ENCODE measurements at regions not wholly inside any gene's neighbourhood (a gene's known extent, or its start where the extent isn't known, plus 50 kb on each side); places are given as distances from the start of the nearest gene placed in this dataset.

DNA sequence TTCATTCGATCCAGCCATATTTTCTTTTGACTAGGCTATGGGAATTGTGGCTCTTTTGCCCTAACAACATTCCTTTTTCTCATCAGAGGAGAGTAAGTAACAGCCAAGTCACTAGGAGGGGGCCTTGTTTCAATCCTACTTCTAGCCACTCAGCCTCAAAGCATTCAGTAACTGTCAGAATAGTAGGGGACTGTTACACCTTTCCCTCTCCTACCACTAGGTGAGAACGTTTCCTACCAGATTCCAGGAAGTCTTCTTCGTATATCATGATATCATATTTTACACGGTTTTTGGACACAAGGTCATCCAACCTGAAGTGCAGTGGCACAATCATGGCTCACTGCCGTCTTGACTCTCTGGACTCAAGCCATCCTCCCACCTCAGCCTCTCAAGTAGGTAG, 171.3 kb upstream of the CDH12 start:
- H3K4me3 ChIP-seq (ENCODE audit: low read depth, low read length) = no peak overlapping the region
- TF ChIP-seq, protein P1, sequence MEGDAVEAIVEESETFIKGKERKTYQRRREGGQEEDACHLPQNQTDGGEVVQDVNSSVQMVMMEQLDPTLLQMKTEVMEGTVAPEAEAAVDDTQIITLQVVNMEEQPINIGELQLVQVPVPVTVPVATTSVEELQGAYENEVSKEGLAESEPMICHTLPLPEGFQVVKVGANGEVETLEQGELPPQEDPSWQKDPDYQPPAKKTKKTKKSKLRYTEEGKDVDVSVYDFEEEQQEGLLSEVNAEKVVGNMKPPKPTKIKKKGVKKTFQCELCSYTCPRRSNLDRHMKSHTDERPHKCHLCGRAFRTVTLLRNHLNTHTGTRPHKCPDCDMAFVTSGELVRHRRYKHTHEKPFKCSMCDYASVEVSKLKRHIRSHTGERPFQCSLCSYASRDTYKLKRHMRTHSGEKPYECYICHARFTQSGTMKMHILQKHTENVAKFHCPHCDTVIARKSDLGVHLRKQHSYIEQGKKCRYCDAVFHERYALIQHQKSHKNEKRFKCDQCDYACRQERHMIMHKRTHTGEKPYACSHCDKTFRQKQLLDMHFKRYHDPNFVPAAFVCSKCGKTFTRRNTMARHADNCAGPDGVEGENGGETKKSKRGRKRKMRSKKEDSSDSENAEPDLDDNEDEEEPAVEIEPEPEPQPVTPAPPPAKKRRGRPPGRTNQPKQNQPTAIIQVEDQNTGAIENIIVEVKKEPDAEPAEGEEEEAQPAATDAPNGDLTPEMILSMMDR (IDR thresholded peaks at IDR 0.05; ENCODE audit: insufficient read depth, low read depth, low read length, missing control alignments) = no peak
- DNase-seq (ENCODE audit: low read depth) = no peak

DNA sequence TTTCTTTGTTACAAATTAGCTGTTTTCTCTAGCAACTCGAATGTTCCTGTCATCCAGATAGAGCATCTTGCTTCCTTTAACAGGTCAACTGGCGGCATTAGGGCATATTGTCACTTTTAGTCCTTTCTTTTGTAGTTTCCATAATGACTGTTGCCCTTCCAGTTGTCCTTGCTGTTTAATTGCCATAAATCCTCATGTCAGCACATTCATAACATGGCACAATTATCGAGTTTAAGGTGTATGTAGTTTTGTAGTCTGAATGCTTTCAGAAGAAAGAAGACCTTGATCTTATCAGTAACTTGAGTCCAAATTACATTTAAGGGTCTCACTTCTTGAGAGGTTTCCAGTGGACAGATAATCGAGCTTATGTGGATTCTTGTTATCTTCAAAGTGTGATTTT, 161.7 kb upstream of the CDH12 start:
- TF ChIP-seq, protein P1 (IDR thresholded peaks at IDR 0.05; ENCODE audit: insufficient read depth, low read depth, low read length, missing control alignments) = no peak
- DNase-seq (ENCODE audit: low read depth) = no peak
- H3K4me3 ChIP-seq (ENCODE audit: low read depth, low read length) = no peak overlapping the region

DNA sequence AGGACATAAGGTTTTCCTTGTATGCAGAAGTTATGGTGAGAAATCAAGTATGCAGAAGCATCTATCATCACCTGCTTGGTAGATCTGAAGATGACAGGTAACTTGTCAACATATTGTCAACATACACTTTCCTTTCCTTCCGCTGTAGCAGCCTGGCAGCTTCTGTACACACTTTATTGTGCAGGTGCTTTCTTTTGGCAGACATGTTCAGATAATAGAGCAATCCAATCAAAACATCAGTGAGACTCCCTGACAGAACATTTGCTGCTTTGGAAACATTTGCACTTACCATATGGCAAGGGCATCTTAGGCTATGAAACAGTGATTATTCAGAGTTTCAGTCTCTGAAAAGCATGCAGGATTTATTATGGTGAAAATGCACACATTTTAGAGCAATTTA, 161.1 kb upstream of the CDH12 start:
- TF ChIP-seq, protein P1 (IDR thresholded peaks at IDR 0.05; ENCODE audit: insufficient read depth, low read depth, low read length, missing control alignments) = no peak
- H3K4me3 ChIP-seq (ENCODE audit: low read depth, low read length) = no peak overlapping the region
- no peak for DNase-seq (ENCODE audit: low read depth)

DNA sequence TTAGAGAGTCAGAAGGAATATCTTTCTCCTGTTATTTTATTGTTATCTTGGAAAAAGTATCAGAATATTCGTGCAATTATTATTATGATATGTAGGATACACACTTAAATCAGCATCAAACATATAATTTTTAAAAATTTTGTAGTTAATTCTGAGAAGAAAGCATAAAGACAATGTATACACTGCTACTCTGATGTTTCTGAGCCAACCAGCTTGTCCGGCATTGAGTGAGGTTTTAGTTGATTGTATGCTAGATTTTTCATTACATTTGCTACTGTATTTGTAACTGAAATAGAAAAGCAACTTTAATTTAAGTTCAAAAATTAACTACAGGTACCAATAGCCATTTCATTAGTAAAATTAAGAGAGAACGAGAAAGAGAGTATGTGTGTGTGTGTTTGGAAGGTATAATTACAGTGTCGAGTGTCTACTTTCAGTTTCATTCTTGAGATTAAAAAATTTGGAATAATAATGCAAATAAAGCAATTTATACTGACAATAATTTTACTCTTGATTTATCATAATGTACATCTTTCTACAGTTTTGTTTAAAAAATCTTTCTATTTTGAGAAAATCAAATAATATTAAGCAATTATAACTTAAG, 160.4 kb upstream of the CDH12 start:
- DNase-seq (ENCODE audit: low read depth) = no peak
- no peak overlapping the region for H3K4me3 ChIP-seq (ENCODE audit: low read depth, low read length)
- TF ChIP-seq, protein P1 (IDR thresholded peaks at IDR 0.05; ENCODE audit: insufficient read depth, low read depth, low read length, missing control alignments) = no peak

DNA sequence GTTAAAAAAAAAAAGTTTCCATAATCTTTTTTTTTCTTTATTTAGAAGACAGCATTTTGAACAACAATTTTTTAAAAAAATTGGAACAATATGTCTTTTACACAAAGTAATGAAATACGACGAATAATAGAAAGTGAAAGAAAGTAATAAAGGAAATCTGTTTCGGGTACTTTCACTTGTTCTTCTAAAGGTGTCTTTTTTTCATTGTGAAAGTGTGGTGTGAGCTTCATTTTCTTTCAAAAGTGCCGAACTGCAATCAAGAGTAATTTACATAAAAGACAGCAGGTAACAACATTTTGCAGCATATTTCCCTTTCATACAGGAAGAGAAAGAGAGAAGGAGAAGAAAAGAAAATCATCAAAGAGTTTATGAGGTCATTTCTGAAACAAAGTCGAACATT, 159.7 kb upstream of the CDH12 start:
- TF ChIP-seq, protein P1 (IDR thresholded peaks at IDR 0.05; ENCODE audit: insufficient read depth, low read depth, low read length, missing control alignments) = no peak
- H3K4me3 ChIP-seq (ENCODE audit: low read depth, low read length) = no peak overlapping the region
- no peak for DNase-seq (ENCODE audit: low read depth)

DNA sequence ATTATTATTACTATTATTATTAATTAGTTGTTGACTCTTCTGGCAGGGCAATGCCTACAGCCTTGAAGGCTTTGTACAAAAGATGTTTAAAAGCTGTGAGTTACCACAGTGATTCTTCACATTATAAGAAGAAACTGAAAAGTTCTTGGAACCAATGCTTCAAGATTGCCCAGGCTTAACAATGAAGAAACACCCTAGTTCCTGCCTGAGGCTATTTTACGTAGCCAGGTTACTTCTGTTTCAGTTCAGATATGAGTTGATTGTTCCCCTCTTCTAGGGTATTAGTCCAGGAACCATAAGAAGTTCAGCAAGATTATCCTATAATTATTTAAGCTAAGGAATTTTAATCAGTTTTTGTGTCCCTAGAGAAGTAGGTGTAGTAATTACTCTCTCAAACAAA, 154.6 kb upstream of the CDH12 start:
- no peak overlapping the region for H3K4me3 ChIP-seq (ENCODE audit: low read depth, low read length)
- TF ChIP-seq, protein P1 (IDR thresholded peaks at IDR 0.05; ENCODE audit: insufficient read depth, low read depth, low read length, missing control alignments) = no peak
- DNase-seq (ENCODE audit: low read depth) = no peak

DNA sequence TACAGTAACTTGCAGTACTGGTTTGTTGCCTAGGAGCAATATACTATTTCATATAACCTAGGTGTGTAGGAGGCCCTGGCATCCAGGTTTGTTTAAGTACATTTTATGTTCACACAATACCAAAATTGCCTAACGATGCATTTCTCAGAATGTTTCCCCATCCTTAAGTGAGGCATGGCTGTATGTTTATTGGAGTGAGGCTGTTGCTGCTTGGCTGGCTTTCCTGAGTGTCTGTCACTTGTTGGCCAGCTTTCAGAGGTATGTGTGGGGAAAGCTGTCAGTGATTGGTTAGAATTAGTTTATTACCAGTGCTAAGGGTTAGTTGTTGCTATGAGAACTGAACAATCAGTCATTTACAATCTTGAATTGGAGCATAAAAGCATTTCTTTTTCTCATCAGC, 154.1 kb upstream of the CDH12 start:
- TF ChIP-seq, protein P1 (IDR thresholded peaks at IDR 0.05; ENCODE audit: insufficient read depth, low read depth, low read length, missing control alignments) = no peak
- no peak overlapping the region for H3K4me3 ChIP-seq (ENCODE audit: low read depth, low read length)
- DNase-seq (ENCODE audit: low read depth) = no peak

All from GM12865 (cell line).